ENCODE measurements at regions not wholly inside any gene's neighbourhood (a gene's known extent, or its start where the extent isn't known, plus 50 kb on each side); places are given as distances from the start of the nearest gene placed in this dataset.

DNA sequence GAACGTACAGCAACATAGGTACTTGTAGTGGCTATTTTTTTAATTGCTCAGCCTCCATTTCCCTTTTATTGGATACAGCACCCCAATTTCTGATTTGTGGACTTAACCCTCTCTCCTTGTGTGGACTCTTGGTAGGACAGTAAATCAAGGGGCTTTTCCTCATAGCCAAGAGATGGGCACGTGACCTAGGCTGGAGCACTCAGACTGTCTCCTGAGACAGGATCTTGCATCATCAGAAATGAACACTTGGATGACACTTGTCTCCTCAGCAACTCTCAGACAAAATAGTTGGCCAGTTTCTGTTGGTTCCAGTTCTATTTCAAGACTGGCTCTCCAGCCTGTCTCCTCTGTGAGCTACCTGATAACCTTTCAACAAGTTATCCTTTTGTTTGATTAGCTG lies 112.9 kb upstream of the ZNF678 start:
- DNase-seq (no peak), ATAC-seq (no peak)

DNA sequence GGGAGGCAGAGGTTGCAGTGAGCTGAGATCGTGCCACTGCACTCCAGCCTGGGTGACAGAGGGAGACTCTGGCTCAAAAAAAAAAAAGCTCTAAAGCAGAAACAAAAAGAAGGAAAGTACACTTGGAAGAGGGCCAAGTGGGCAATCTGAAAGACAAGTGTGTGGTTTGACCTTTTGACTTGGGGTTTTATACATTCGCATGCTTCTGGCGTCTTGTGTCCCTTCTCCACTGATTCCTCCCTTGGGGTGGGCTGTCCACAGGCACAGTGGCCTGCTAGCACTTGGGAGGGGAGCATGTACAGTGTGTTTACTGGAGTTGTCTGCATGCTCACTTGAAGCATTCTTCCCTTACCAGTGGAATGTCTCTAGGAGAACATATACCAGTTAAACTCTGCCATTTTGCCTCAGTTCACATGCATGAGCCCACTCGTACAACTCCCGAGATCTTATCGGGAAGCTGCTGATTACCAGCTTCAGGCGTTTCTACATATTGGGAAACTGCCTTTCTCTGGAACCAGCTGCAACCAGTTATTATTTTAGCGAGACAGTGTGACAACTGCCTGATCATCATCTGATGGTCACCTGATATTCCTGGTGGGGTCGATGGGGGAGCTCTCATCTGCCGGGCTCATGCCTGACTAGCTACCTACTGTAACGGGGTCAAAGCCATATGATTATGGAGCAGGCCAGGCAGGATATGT lies 113.5 kb upstream of the ZNF678 start:
- ATAC-seq (no peak), DNase-seq (no peak)

DNA sequence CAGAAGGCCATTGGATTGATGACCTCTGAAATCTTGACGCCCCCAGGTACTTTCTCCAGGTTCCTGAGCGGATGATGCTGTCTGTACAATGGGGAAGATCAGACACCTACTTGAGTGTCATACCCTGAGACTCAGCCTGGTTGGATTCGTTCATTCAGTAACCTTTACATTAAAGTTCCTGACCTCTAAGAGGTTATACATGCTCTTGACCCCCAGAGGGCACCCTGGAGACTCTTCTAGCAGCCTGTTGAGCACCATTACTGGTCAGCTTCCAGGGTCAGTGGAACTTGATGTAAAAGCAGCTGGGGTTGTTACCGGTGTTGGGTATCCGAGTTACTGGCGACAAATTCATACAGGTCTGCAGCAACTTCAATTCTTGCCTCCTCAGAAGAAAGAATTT lies 114.3 kb upstream of the ZNF678 start:
- peak; percentile 23 for DNase-seq
- peak; percentile 50 for ATAC-seq

DNA sequence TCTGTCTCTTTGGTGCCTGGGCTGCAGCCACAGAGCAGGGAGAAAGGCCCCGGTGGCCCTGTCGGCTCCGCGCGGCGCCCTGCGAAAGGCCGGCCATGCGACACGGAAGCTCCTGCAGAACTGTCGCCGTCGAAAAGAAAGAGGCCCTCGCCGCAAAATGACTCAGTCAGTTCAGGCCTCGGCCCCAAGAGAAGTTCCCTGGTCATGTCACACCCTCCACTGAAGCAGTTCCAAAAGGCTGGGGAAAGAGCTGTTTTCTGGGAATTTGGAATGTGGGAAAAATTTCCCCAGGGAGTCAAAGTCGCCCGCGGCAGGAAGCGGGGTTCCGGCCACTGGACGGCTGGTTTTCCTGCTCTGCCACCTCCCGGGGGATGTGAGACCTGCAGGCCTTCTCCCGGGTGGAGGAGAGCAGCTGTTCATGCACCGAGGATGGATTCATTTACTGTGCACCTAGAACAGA lies 115.8 kb upstream of the ZNF678 start:
- DNase-seq: no peak

DNA sequence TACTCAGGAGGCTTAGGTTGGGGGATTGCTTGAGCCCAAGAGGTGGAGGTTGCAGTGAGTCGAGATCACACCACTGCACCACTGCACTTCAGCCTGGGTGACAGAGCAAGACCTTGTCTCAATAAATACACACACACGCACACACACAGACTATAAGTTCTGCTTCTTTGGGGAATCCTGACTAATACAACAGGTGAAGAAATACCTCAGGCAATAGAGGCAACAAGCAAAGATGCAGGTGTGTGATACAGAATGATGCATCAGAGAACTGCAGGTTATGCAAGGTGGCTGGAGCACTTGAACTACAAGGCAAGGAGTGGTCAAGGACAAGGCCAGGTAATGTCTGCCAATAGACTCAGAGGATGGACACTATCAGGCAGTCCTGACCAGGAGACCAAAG lies 117.6 kb upstream of the ZNF678 start:
- no peak for DNase-seq
- no peak for ATAC-seq

More for the DNA sequence above, 115.8 kb upstream of the ZNF678 start:
- ATAC-seq: no peak

DNA sequence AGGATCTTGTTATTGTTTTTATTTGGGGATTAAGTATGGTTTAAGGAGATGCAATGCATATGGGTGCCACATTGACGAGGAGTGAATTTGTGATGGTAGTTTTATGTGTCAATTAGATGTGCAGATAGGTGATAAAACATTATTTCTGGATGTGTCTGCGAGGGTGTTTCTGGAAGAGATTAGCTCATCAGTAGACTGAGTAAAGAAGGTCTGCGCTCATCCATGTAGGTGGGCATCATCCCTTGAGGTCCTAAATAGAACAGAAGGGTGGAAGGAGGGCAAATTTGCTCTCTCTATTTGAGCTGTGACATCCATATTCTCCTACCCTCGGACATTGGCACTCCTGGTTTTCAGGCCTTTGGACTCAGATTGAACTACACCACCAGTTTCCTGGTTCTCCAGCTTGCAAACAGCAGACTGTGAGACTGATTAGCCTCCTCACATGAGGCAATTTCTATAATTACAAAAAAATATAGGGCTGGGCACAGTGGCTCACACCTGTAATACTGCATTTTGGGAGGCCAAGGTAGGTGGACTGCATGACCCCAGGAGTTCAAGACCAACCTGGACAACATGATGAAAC lies 118.2 kb upstream of the ZNF678 start:
- DNase-seq (no peak), ATAC-seq (no peak)

DNA sequence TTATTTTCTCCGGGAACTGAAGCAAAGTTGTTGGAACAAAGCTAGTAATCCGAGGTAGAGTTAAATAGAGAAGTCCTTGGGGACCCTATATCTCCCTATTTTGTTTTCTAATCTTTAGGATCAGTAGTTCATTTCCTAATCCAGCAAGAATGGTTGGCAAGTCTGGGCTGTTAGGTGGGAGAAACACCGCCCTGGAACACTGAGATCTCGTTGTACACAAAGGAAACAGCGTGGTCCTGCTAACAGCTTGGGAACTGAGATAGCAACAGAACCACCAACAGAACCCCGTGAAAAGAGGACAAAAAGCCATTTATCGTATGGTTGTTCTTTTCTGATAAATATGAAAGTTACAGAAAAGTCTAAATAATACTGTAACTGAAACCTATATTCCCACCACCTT lies 121.9 kb upstream of the CDC42BPA start:
- ATAC-seq: no peak
- no peak for DNase-seq

DNA sequence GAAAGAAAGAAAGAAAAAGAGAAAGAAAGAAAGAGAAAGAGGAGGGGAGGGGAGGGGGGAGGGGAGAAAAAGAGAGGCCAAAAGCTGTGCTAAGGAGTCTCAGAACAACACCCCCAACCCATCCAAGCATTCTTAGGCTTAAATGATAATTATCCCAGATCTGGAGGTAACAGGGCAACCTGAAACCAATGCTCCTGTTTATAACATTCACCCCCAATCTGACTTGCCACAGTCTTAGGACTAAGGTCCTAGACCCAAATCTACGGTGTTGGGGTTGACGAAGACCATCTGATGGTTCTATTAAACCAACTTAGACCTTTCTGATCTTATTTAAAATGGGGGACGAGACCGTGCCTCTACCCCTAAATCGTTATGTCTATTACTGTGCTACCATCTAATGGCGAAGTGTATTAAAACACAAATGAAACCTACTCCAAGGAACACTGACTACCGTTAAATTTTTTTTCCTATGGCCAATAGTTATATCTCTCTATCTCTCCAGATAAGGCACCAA lies 119.3 kb upstream of the CDC42BPA start:
- no peak for ATAC-seq

DNA sequence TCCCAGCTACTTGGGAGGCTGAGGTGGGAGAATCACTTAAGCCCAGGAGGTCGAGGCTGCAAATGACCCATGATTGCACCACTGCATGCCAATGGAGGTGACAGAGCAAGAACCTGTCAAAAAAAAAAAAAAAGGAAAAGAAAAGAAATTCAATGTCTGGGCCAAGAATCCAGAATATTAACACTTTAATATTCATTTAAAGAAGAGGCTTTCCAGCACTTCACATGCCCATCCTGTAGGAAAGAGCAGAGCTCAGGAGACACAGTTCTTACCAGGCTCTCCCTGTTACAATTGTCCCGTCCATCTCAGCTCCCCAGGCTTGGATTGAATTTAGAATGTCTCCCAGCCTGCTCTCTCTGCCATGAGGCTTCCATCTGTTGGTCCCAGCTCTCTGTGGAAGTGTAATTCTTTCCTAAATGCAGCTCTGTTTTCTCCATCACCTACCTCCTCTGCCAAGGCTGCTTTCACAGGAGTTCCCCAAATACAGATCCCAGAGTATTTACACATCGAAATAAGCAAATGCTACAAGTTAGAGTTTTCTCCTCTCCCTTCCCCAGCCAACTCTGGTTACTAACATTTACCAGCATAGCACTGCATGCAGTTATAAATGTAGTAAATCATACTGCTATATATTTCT lies 116.6 kb upstream of the CDC42BPA start:
- DNase-seq (no peak), ATAC-seq (no peak)

More for the DNA sequence above, 119.3 kb upstream of the CDC42BPA start:
- DNase-seq: no peak

DNA sequence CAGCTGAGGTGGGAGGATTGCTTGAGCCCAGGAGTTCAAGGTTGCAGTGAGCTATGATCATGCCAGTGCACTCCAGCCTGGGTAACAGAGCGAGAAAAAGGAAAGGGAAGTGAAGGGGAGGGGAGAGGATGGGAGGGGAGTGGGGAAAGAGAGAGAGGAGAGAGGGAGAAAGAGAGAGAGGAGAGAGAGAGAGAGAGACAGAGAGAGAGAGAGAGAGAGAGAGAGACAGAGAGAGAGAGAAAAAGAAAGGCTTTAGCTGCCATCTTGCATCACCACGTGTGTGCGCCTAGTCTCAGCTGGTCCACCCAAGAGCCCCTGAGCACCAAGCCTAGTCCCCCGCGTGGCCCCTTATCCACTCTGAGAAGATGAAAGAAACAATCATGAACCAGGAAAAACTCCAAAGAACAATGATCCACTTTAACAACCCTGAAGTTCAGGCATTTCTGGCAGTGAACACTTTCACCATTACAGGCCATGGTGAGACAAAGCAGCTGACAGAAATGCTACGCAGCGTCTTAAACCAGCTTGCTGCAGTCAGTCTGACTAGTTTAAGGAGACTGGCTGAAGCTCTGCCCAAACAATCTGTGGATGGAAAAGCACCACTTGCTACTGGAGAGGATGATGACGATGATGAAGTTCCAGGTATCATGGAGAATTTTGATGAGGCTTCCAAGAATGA lies 115.5 kb upstream of the CDC42BPA start:
- no peak for DNase-seq

DNA sequence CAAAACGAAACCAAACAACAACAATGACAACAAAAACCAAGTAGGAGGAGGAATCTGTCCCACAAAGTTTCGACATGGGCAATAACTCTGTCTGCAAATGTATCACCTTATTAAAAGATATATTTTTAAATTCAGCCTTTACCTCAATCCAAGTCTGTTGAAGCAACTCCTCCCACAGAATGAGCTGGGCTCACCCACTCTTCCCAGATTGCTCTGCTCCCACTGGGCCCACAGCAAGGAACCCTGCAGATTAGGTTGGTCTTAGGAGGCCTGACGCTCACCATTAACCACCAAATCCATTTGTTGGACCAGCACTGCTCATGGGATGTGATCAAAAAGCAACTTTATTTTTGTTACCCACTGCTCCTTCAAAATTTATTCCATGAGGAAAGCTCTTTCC lies 114.7 kb upstream of the CDC42BPA start:
- ATAC-seq (no peak), DNase-seq (no peak)

More for the DNA sequence above, 115.5 kb upstream of the CDC42BPA start:
- no peak for ATAC-seq

DNA sequence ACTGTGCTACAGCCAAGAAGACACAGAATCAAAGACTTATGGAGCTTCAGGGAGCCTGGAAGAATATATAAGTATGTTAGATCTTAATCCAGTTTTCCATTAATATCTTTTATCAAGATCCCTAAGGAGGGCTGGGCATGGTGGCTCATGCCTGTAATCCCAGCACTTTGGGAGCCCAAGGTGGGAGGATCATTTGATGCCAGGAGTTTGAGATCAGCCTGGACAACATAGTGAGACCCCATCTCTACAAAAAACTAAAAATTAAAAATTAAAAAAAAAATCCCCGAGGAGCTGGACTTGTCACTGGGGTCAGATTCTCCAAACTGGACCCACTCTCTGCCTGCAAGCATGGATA lies 113.9 kb upstream of the CDC42BPA start:
- ATAC-seq: no peak
- no peak for DNase-seq

DNA sequence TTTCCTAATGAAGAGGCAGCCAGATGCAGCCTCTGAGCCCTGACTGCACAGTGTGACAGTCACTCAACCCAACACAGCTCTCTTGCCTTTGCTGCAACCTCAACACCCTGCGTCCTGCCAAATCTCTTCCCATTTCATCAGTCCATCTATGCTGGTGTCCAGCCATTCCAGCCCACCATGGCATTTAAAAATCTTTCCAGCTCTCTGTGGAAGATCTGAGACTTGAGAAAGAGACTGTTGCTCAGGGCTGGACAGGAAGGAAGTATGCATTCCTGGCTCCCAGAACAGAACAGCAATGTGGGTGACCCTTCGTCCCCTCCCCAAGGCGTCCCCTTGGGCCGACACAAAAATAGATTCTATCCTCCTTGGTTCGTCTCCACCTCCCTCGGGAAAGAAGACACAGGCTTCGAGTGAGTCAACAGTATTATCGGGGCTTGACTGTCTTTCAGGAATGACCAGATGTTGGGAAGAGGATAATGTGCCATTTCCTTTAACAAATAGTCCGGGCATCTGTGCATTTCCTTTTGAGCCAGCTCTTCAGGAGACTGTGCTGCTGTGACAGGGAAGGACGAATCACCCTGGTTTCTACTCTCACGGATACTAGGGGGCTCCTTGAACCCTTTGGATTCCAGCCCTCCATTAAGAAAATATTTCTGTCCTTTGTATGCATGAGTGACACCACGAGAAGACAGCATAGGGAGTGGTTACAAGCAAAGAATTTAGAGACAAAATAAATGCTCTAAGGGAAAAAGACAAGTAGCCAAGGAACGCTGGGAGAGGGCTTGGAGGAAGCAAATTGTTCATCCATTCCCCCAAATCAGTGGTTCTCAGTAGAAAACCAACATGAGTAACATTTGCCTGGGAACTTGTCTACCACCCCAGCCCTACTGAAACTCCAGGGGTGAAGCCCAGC lies 111.4 kb upstream of the CDC42BPA start:
- ATAC-seq (no peak), DNase-seq (no peak)

DNA sequence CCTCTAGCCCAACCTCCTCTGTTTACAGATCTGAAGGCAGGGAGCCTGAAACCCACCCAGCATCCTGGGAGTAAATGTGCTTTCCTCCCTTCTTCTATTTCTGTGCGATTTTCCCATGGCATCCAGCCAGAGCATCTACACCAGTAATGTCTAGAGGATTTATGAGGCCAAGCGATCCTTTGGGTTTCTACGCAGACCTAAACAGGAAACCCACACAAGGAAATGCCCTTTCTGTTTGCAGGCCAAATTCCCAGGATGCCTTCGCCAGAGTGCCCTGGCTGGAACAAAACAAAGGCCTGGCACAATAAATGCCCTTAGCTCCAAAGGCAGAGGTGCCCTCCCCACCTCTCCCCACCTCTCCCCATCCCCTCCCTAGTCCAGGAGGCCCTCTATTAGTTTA lies 110.5 kb upstream of the CDC42BPA start:
- DNase-seq (no peak), ATAC-seq (no peak)

DNA sequence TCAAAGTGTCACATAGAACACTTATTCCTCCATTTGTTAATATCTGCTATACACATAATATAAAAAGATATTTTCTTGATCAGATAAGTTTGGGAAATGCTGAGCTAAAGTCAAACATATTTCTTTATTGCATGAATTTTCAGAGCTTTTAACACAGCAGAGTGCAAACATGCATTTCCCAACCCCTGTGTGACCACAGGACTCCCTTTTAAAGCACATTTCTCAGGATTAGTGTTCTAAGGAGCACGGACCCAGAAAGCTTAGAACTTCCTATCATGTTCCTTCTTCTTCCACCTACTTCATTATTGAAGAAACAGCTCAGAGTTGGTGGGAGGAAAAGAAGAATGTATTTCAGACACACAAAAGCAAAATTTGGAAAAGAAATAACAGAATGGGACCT lies 109.1 kb upstream of the CDC42BPA start:
- no peak for ATAC-seq

DNA sequence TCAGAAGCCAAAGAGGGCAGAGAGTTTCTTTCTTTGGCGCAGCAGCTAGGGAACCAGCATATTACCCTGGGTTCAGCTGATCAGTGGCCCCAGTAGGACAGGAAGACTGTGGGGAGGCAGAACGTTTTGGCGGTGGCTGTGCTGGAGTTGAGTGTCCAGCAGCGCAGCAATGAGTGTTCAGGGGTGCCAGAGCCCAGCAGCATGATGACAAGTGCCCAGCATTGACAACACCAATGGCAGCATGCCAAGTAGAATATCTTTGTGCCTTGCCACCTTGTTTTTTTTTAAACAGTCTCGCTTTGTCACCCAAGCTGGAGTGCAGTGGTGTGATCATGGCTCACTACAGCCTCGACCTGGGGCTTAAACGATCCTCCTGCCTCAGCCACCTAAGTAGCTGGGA lies 106.7 kb upstream of the CDC42BPA start:
- no peak for DNase-seq
- no peak for ATAC-seq

More for the DNA sequence above, 109.1 kb upstream of the CDC42BPA start:
- DNase-seq: no peak

DNA sequence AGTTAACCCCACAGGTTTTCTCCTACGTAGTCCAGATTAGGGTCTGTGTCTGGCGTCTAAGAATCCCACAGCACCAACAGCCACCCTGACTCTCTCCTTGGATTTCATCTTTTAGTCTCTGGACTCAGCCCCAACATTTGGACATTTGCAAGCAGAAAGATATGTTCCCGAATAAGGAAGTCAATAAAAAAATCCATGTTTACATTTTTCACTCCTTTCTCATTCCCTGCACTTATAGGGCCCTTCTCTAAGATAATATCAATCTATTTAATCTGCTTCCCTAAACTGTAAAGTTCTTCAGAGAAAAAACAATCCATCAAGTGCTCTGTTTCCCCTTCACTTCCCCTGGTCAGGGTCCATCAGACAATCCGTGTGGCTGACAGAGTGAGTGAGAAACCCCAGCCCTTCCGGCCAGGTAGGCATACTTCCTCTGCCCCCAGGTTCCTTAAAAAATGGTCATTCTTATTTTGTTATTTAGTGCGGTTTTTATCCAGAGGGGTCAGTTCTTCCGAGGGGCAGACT lies 105.9 kb upstream of the CDC42BPA start:
- no peak for DNase-seq

DNA sequence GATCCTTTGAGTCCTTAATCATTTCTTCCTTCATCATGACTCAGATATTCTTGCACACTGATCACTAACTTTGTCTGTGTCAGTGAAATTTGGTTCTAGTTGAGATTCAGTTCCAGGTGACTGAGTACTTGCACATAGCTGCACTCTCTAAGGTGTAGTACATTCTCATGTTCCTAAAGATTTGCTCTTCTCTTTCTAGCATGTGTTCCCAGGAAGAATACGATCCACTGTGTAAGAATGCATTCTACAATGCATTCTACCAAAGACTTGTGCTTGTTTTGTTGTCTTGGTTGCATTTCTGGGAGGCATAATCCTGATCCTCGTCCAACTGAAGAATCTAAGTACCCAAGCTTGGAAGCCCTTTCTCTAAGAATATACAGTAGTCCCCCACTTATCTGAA lies 104.3 kb upstream of the CDC42BPA start:
- DNase-seq: no peak
- no peak for ATAC-seq

More for the DNA sequence above, 105.9 kb upstream of the CDC42BPA start:
- ATAC-seq: no peak

DNA sequence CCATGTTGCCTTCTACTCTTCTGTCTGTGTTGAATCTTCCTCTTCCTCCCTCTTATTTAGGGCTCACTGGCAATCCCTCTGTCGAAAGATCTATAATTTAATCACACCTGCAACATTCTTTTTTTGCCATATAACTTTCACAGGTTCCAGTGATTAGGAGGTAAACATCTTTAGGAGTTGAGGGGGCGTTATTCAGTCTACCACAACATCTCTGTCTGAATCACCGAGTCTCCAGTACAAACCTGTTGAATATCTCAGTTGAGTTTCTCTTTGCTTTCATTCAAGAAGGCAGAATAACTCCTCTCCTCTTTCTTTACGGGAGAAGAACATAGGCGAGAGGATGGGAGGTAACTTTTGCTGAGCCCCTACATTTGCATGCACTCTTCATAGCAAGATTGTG lies 101.9 kb upstream of the CDC42BPA start:
- DNase-seq (no peak), ATAC-seq (no peak)

DNA sequence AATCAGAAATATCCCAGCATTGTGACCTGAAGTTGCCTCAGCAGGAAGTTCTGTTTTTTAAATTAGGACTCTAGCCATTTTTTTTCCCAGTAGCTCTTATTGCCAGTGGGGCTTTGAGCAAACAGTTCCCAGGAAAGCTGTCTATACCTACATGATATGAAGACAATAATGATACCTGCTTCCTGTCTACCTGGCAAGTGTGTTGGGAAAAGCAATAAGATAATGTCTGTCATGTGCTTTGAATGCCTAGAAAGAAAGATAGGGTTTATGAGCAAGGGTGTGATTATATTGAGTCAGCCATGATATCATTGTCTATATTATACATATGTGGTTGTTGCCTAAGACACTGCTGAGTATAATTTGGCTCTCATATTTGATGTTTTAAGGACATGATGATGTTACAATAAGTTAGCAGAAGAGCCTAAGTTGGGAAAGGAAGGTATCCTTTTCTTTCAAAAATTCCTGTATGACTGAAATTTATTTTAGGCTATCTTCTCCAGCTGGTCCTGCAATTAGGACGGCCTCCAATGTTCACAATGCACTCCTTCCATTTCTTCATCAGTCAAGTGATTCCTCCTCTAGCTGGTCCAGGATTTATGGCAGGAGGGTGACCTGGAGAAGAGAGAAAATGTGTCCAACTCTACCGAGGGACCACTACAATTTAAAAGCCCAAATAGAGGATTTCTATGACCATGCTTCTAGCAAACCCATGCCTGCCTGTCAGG lies 99.6 kb upstream of the CDC42BPA start:
- ATAC-seq: no peak
- no peak for DNase-seq

Data from stimulated activated naive CD8-positive, alpha-beta T cell treated with anti-CD3 and anti-CD28 coated beads, Interleukin-15, Interleukin-2, amounts not matched to agents 100 U/mL and 50 U/mL, for 24 hours (primary cell).